Brain microvascular endothelial cell (primary cell): ENCODE measurements at regions not wholly inside any gene's neighbourhood (a gene's known extent, or its start where the extent isn't known, plus 50 kb on each side); places are given as distances from the start of the nearest gene placed in this dataset.

Source experiments
- DNase-seq: peaks from one replicate; pipeline ENCODE4 v3.0.0-alpha.2; 2020
- H3K27ac ChIP-seq: fragments of 250-450 bp; sonication (Bioruptor Pico); 2 replicates; pipeline ENCODE4 v1.5.1; 2020; ENCODE audit warnings: mild to moderate bottlenecking, moderate library complexity
- H3K27me3 ChIP-seq: fragments of 250-450 bp; sonication (Bioruptor Pico); replicated peaks from 2 replicates; pipeline ENCODE4 v1.5.1; 2020; ENCODE audit warnings: mild to moderate bottlenecking
- H3K36me3 ChIP-seq: fragments of 250-450 bp; sonication (Bioruptor Pico); replicated peaks from 2 replicates; pipeline ENCODE4 v1.5.1; 2020; ENCODE audit warnings: mild to moderate bottlenecking
- H3K4me3 ChIP-seq: 2 replicates; pipeline ENCODE4 v1.5.1; 2011; ENCODE audit warnings: low read depth, mild to moderate bottlenecking, control low read depth, low read length, moderate library complexity
- CTCF ChIP-seq: IDR thresholded peaks from 2 replicates; pipeline ENCODE4 v1.5.1; 2011; ENCODE audit warnings: low read depth, mild to moderate bottlenecking, moderate library complexity, low read length, control low read depth, inconsistent platforms; ENCODE audit errors: missing control alignments
- in situ Hi-C: cut with HindIII; loops from 2 replicates; pipeline ENCODE4 v1.10.0; 2017; ENCODE audit warnings: low sequenced_read_pairs, low pct_ligation_motif_present

DNA sequence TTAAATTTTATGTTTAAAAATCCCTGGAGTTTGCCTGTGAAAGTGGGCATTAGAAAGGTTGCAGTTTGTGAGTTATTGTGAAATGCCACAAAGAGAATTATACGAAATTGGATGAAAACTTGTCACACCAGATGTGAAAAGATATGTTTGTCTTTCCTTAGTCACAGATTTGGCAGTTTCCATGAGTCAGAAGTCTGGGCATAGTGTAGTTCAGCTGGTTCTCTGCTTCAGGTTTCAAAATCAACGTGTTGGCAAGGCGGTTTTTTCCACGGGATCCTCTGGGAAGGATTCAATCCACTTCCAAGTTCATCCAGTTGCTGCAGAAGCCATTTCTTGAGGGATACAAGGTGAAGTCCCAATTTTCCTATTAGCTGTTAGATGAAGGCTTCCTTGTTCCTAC lies 658.0 kb upstream of the CDH2 start:
- DNase-seq = no peak
- Histone ChIP-seq H3K36me3 (no peaks in the 10 kb centered on the region), H3K27ac (no peak overlapping the region), H3K27me3 (no peaks in the 10 kb centered on the region), H3K4me3 (no peak overlapping the region)
- TF ChIP-seq CTCF = no peak
- in situ Hi-C loops = no loop called here

- no peak for TF ChIP-seq CTCF
- DNase-seq = no peak
- in situ Hi-C loops = no loop called here
- H3K36me3 ChIP-seq = no peaks in the 10 kb centered on the region
- H3K4me3 ChIP-seq = no peak overlapping the region
- H3K27ac ChIP-seq = no peak overlapping the region
- H3K27me3 ChIP-seq = no peaks in the 10 kb centered on the region
Measured at GRCh38 chr18:28831908-28832307, 655.0 kb upstream of the CDH2 start.

DNA sequence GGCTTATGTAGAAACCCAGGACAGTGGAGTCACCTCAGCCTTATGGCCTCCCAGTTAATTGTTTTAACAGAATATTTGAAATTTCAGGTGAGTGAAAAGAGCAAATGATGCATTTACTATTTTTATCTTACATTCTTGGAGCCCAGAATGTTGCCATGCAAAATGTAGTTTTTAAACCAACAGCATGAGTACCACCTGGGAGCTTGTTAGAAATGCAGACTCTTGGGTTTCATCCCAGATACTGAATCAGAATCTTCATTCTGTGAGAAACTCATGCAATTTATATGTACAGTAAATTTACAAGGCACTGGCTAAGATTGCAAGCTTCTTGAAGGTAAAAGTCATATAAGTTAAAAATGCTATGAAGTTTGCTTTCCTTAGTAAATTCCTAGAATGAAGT lies 654.5 kb upstream of the CDH2 start:
- no peaks in the 10 kb centered on the region for H3K27me3 ChIP-seq
- in situ Hi-C loops = no loop called here

GRCh38 chr18:28826107-28826506 lies 649.2 kb upstream of the CDH2 start:
- DNase-seq = no peak
- Histone ChIP-seq H3K4me3 (no peak overlapping the region), H3K27ac (no peak overlapping the region), H3K27me3 (no peaks in the 10 kb centered on the region), H3K36me3 (no peaks in the 10 kb centered on the region)
- no peak for TF ChIP-seq CTCF
- in situ Hi-C loops = no loop called here

More for the DNA sequence above, 654.5 kb upstream of the CDH2 start:
- no peak for DNase-seq
- Histone ChIP-seq H3K4me3 (no peak overlapping the region), H3K36me3 (no peaks in the 10 kb centered on the region), H3K27ac (no peak overlapping the region)
- no peak for TF ChIP-seq CTCF

GRCh38 chr18:28824183-28824574 lies 647.2 kb upstream of the CDH2 start:
- Histone ChIP-seq H3K27ac (no peak overlapping the region), H3K36me3 (no peaks in the 10 kb centered on the region), H3K4me3 (no peak overlapping the region), H3K27me3 (no peaks in the 10 kb centered on the region)
- no peak for TF ChIP-seq CTCF
- DNase-seq = no peak
- in situ Hi-C loops = no loop called here

DNA sequence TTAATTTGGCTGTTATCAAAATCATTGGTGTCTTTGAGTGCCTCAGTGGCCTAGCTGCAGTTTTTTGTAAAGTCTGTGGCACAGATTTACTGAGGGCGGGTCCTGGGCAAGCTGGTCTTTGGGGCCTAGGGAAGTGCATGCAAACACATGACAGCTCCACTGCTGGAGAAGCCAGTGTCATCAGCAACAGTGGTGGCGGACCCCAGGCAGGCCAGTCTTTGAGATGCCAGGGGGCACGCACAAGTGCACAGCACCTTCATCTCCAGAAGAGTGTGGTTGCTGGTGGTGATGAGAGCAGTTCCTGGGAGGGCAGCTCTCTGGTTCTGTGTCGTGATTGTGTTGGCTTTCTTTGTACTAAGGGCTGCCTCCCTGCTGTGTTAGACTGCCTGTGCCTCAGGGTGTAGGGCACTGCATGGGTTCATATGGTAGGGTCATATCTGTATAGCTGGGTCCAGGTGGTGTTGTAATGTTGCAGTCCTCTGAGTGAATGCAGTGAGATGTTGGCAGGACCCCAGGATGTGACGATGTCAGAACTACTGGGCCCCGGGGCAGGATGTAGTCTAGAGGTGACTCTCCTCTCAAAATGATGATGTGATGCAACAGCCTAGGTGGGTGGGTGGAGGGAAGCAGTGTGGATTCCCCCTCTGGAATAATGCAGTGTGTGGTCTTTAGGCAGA lies 646.7 kb upstream of the CDH2 start:
- in situ Hi-C loops = no loop called here
- Histone ChIP-seq H3K36me3 (no peaks in the 10 kb centered on the region), H3K4me3 (no peak overlapping the region), H3K27ac (no peak overlapping the region), H3K27me3 (no peaks in the 10 kb centered on the region)
- no peak for TF ChIP-seq CTCF
- no peak for DNase-seq
